CD14-positive monocyte (primary cell): ENCODE measurements at regions not wholly inside any gene's neighbourhood (a gene's known extent, or its start where the extent isn't known, plus 50 kb on each side); places are given as distances from the start of the nearest gene placed in this dataset.

Experiments used
- DNase-seq, 3 donors: peaks; one replicate each; pipeline ENCODE4 v3.0.0-alpha.2; 2011 to 2022
- H2AFZ ChIP-seq: 2 replicates; pipeline ENCODE4 v1.6.0; 2012; ENCODE audit warnings: mild to moderate bottlenecking, low read depth, low read length, inconsistent platforms; ENCODE audit not compliant: insufficient read depth, poor library complexity, severe bottlenecking
- H3K27ac ChIP-seq, 2 donors: 1 replicate in 1 of 2; 2 replicates in 1 of 2; pipeline ENCODE4 v1.5.1; 2012 to 2013; ENCODE audit warnings: low read length in 2 of 2, control low read depth in 1 of 2, inconsistent platforms in 1 of 2, low read depth in 1 of 2, mild to moderate bottlenecking in 1 of 2
- H3K27me3 ChIP-seq, 2 donors: one replicate each; pipeline versions ENCODE4 v1.6.0 to v1.6.1; 2011 to 2013; ENCODE audit warnings: low read length in 2 of 2; ENCODE audit not compliant: control insufficient read depth in 2 of 2, insufficient read depth in 2 of 2
- H3K36me3 ChIP-seq, 2 donors: replicated peaks in 1 of 2; 1 replicate in 1 of 2; 2 replicates in 1 of 2; pipeline versions ENCODE4 v1.5.1 to v1.6.1; 2012 to 2013; ENCODE audit warnings: low read length in 2 of 2, control low read depth in 1 of 2, inconsistent platforms in 1 of 2, mild to moderate bottlenecking in 1 of 2; ENCODE audit not compliant: insufficient read depth in 2 of 2, control insufficient read depth in 1 of 2
- H3K4me1 ChIP-seq, 2 donors: 1 replicate in 1 of 2; 2 replicates in 1 of 2; pipeline versions ENCODE4 v1.5.1 to v1.6.1; 2012 to 2013; ENCODE audit warnings: low read length in 2 of 2, control low read depth in 1 of 2, inconsistent platforms in 1 of 2, mild to moderate bottlenecking in 1 of 2, moderate library complexity in 1 of 2; ENCODE audit not compliant: insufficient read depth in 2 of 2, control insufficient read depth in 1 of 2
- H3K4me2 ChIP-seq: replicated peaks from 2 replicates; pipeline ENCODE3; 2012; ENCODE audit warnings: low read length, moderate library complexity, mild to moderate bottlenecking; ENCODE audit not compliant: poor library complexity, severe bottlenecking; ENCODE audit errors: extremely low read depth
- H3K4me3 ChIP-seq, 3 experiments: fragments of 200-600 bp in 1 of 3; sonication (generic) in 1 of 3; replicated peaks in 1 of 3; 1 replicate in 2 of 3; 2 replicates in 1 of 3; pipeline ENCODE4 v1.5.1; 2011 to 2013; ENCODE audit warnings: low read length in 3 of 3, mild to moderate bottlenecking in 3 of 3, control low read depth in 2 of 3, low read depth in 2 of 3, inconsistent platforms in 1 of 3, moderate library complexity in 1 of 3
- H3K79me2 ChIP-seq: 2 replicates; pipeline ENCODE4 v1.6.0; 2012; ENCODE audit warnings: mild to moderate bottlenecking, control low read depth, inconsistent platforms, low read length, moderate library complexity; ENCODE audit not compliant: insufficient read depth
- H3K9ac ChIP-seq: 2 replicates; pipeline ENCODE4 v1.6.0; 2017; ENCODE audit warnings: low read length, mild to moderate bottlenecking; ENCODE audit not compliant: insufficient read depth, poor library complexity, severe bottlenecking
- H3K9me3 ChIP-seq, 2 donors: replicated peaks in 1 of 2; 1 replicate in 1 of 2; 2 replicates in 1 of 2; pipeline versions ENCODE4 v1.5.1 to v1.6.1; 2012 to 2013; ENCODE audit warnings: low read length in 2 of 2, control low read depth in 1 of 2; ENCODE audit not compliant: control insufficient read depth in 1 of 2, insufficient read depth in 1 of 2
- H4K20me1 ChIP-seq: 2 replicates; pipeline ENCODE4 v1.6.0; 2012; ENCODE audit warnings: mild to moderate bottlenecking, low read length, control low read depth, moderate library complexity; ENCODE audit not compliant: insufficient read depth
- H3K27ac Mint-ChIP-seq, 7 donors: one replicate each; pipeline ENCODE4 v1.8.0; 2020; ENCODE audit warnings: mild to moderate bottlenecking in 7 of 7, mixed read lengths in 7 of 7, moderate library complexity in 6 of 7, inconsistent platforms in 2 of 7
- H3K27me3 Mint-ChIP-seq, 3 donors: one replicate each; pipeline ENCODE4 v1.8.0; 2021 to 2022; ENCODE audit warnings: low read depth in 3 of 3, mild to moderate bottlenecking in 3 of 3, mixed read lengths in 3 of 3, moderate library complexity in 3 of 3, inconsistent platforms in 1 of 3
- H3K36me3 Mint-ChIP-seq, 2 donors: one replicate each; pipeline ENCODE4 v1.8.0; 2020; ENCODE audit warnings: mixed read lengths in 2 of 2, inconsistent platforms in 1 of 2, mild to moderate bottlenecking in 1 of 2
- H3K4me1 Mint-ChIP-seq: one replicate; pipeline ENCODE4 v1.8.0; 2020; ENCODE audit warnings: mild to moderate bottlenecking, mixed read lengths
- H3K4me3 Mint-ChIP-seq, 2 donors: one replicate each; pipeline ENCODE4 v1.8.0; 2020; ENCODE audit warnings: mild to moderate bottlenecking in 2 of 2, mixed read lengths in 2 of 2, moderate library complexity in 1 of 2
- H3K9me3 Mint-ChIP-seq, 7 donors: one replicate each; pipeline ENCODE4 v1.8.0; 2020 to 2022; ENCODE audit warnings: mixed read lengths in 7 of 7, mild to moderate bottlenecking in 6 of 7, moderate library complexity in 6 of 7, inconsistent platforms in 2 of 7
- WGBS: methylation state at CpG from one replicate; pipeline ENCODE4 v1.1.5; 2013; ENCODE audit warnings: missing lambda C conversion rate; ENCODE audit not compliant: insufficient coverage; 5-methylcytosine and 5-hydroxymethylcytosine counted together
- intact Hi-C, 2 donors: fragments of 100-400 bp; cut with micrococcal nuclease; formaldehyde crosslinking; loops; one replicate each; pipeline versions ENCODE4 v1.15.0 to v1.15.1; 2023
- TF ChIP-seq, protein P1 (sequence below): fragments of 200-600 bp; IDR thresholded peaks from one replicate; pipeline ENCODE4 v1.8.0; 2022; ENCODE audit warnings: antibody characterized with exemption, mild to moderate bottlenecking

DNA sequence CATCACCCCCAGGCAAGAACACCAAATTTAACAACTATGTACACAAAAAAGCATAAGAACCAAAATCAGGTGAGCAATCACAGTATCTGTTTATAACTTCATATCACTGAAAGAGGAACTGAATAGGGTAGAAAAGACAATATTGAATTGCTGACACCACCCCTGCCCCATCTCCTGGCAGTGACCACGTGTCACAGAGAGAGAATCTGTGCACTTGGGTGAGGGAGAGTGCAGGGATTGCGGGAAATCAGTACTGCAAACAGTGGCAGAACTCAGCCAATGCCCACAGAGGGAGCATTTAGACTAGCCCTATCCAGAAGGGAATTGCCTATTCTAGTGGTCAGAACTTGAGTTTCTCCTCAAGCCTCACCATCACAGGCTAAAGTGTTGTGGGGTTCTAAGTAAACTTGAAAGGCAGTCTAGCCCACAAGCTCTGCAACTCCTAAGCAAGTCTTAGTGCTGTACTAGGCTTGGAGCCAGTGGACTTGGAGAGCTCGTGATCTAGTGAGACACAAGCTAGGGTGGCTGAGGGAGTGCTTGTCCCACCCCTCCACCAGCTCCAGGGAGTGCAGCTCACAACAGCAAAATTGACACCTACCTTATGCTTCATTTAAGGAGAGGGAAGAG, 82.8 kb upstream of the PTH start:
- intact Hi-C loops = no loop called here

DNA sequence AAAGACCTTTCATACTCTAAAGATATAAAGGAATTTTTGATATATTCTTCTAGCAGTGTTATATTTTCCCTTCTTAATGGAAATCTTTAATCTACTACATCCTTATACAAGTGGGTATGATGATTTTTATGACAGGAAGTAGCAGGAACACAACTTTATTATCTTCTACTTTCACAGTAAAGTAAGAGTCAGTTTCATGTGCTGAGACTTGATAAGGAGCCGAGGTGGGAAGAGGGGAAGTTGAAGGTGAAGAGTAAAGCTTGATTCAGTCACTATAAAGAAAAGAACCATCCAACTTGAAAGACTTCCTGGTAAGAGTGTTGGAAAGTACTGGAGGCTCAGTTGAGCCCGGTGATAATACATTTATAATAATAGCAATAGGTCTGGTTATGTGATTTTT, 82.1 kb upstream of the PTH start:
- Histone ChIP-seq H3K36me3 (no peaks in the 10 kb centered on the region), H3K27ac (no peak overlapping the region), H3K27me3 (peaks cover 0 to 3% of the 10 kb centered on the region in 2 donors), H3K79me2 (no peaks in the 10 kb centered on the region), H3K4me2 (no peak overlapping the region), H3K4me1 (no peaks in the 10 kb centered on the region), H3K9me3 (peaks cover 15 to 20% of the 10 kb centered on the region in 2 donors), H2AFZ (no peak overlapping the region), H3K4me3 (no peak overlapping the region), H3K9ac (no peak overlapping the region), H4K20me1 (no peaks in the 10 kb centered on the region)
- H3K27ac Mint-ChIP-seq = no peak overlapping the region
- no peaks in the 10 kb centered on the region for H3K36me3 Mint-ChIP-seq
- H3K4me1 Mint-ChIP-seq = no peaks in the 10 kb centered on the region
- no CpG with 5 or more reads among the region's 2 CpGs for WGBS
- peaks cover 0 to 2% (median 0%) of the 10 kb centered on the region in 3 donors for H3K27me3 Mint-ChIP-seq
- no peak overlapping the region for H3K4me3 Mint-ChIP-seq
- H3K9me3 Mint-ChIP-seq = peaks cover 6 to 29% (median 23%) of the 10 kb centered on the region in 7 donors
- no peak for DNase-seq
- TF ChIP-seq, protein P1, sequence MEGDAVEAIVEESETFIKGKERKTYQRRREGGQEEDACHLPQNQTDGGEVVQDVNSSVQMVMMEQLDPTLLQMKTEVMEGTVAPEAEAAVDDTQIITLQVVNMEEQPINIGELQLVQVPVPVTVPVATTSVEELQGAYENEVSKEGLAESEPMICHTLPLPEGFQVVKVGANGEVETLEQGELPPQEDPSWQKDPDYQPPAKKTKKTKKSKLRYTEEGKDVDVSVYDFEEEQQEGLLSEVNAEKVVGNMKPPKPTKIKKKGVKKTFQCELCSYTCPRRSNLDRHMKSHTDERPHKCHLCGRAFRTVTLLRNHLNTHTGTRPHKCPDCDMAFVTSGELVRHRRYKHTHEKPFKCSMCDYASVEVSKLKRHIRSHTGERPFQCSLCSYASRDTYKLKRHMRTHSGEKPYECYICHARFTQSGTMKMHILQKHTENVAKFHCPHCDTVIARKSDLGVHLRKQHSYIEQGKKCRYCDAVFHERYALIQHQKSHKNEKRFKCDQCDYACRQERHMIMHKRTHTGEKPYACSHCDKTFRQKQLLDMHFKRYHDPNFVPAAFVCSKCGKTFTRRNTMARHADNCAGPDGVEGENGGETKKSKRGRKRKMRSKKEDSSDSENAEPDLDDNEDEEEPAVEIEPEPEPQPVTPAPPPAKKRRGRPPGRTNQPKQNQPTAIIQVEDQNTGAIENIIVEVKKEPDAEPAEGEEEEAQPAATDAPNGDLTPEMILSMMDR = no peak
- intact Hi-C loops = no loop called here

More for the DNA sequence above, 82.8 kb upstream of the PTH start:
- Histone ChIP-seq H3K27ac (no peak overlapping the region), H3K36me3 (no peaks in the 10 kb centered on the region), H3K9me3 (peaks cover 19 to 26% of the 10 kb centered on the region in 2 donors), H3K4me3 (no peak overlapping the region), H2AFZ (no peak overlapping the region), H3K9ac (no peak overlapping the region), H4K20me1 (no peaks in the 10 kb centered on the region), H3K4me1 (no peaks in the 10 kb centered on the region), H3K4me2 (no peak overlapping the region), H3K79me2 (no peaks in the 10 kb centered on the region), H3K27me3 (peaks cover 0 to 3% of the 10 kb centered on the region in 2 donors)
- Mint-ChIP-seq H3K4me1 (no peaks in the 10 kb centered on the region), H3K9me3 (peaks cover 10 to 34% (median 26%) of the 10 kb centered on the region in 7 donors), H3K27me3 (peaks cover 0 to 2% (median 1%) of the 10 kb centered on the region in 3 donors), H3K4me3 (no peak overlapping the region), H3K27ac (no peak overlapping the region), H3K36me3 (no peaks in the 10 kb centered on the region)
- WGBS = no CpG with 5 or more reads among the region's 3 CpGs
- TF ChIP-seq, protein P1 = no peak
- no peak for DNase-seq
